ENCODE measurements at regions not wholly inside any gene's neighbourhood (a gene's known extent, or its start where the extent isn't known, plus 50 kb on each side); places are given as distances from the start of the nearest gene placed in this dataset.

DNA sequence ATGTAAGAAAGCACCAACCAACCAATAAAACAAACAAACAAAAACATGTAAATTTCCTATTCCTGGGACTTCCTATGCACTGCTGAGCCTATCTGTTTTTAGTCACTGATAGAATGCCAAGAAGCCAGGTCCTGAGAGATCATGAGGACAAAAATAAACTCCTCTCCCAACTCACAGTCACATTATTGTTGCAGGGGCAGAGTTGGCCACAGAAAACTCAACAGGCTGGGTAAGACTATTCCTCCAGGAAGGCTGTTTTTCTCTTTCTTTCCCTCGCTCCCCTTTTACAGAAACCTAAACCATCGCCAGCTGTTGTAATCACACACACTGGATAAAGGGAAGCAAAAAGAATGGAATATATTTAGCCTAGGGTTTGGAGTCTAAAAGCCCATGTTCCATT is 55.8 kb upstream of the METAP2 start:
- Histone ChIP-seq H3K27me3 (replicated peaks in 1 of 2; ENCODE audit: control insufficient read depth in 2 of 2, insufficient read depth in 2 of 2, low read length in 1 of 2) (no peaks in the 10 kb centered on the region), H3K9ac (ENCODE audit: control insufficient read depth, insufficient read depth, low read length) (no peak overlapping the region), H3K4me2 (ENCODE audit: control insufficient read depth, insufficient read depth) (no peak overlapping the region), H3K9me3 (replicated peaks; ENCODE audit: control insufficient read depth, insufficient read depth, low read length) (no peaks in the 10 kb centered on the region), H3K27ac (ENCODE audit: control insufficient read depth, insufficient read depth) (no peak overlapping the region), H3K4me1 (ENCODE audit: control insufficient read depth, insufficient read depth, low read length) (no peaks in the 10 kb centered on the region), H3K4me3 (no peak overlapping the region), H3K79me2 (ENCODE audit: control insufficient read depth, insufficient read depth, low read length) (no peaks in the 10 kb centered on the region), H2AFZ (ENCODE audit: control insufficient read depth, low read depth, low read length) (no peak overlapping the region), H3K36me3 (ENCODE audit: control insufficient read depth in 2 of 2, insufficient read depth in 2 of 2, low read length in 1 of 2) (no peaks in the 10 kb centered on the region), H4K20me1 (ENCODE audit: control insufficient read depth, insufficient read depth) (no peaks in the 10 kb centered on the region)
- RAD21 ChIA-PET (ENCODE audit: unreplicated experiment) = no interaction called here
- POLR2A ChIA-PET = no interaction called here
- DNase-seq (ENCODE audit: low read depth, low spot score) = no peak
- 44% methylated on average over 2 of the region's 2 CpGs for WGBS (ENCODE audit: insufficient coverage, insufficient replicate concordance, low lambda C conversion rate, missing lambda C conversion rate)
- CTCF ChIA-PET = no interaction called here
- BruUV-seq (replicated peaks) = no TSS peak
- SMC1A ChIA-PET (ENCODE audit: uncharacterized antibody, unreplicated experiment) = no interaction called here
- no peak for FAIRE-seq
- in situ Hi-C loops (cut with MboI) = no loop called here
- ATAC-seq = no peak
- intact Hi-C loops (cut with micrococcal nuclease; ENCODE audit: unreplicated experiment) = no loop called here
- no peak for TF ChIP-seq KLF5 (IDR thresholded peaks at IDR 0.05; ENCODE audit: partially characterized antibody)
- TF ChIP-seq USF1 (IDR thresholded peaks at IDR 0.05; ENCODE audit: borderline replicate concordance, extremely low read length, insufficient read depth, low read depth, low read length) = no peak
- no peak for TF ChIP-seq BRCA1 (IDR thresholded peaks at IDR 0.05; ENCODE audit: low read depth, low read length)
- no peak for TF ChIP-seq WRNIP1 (IDR thresholded peaks at IDR 0.05; ENCODE audit: borderline replicate concordance, low read depth, low read length)
- TF ChIP-seq, protein P1, sequence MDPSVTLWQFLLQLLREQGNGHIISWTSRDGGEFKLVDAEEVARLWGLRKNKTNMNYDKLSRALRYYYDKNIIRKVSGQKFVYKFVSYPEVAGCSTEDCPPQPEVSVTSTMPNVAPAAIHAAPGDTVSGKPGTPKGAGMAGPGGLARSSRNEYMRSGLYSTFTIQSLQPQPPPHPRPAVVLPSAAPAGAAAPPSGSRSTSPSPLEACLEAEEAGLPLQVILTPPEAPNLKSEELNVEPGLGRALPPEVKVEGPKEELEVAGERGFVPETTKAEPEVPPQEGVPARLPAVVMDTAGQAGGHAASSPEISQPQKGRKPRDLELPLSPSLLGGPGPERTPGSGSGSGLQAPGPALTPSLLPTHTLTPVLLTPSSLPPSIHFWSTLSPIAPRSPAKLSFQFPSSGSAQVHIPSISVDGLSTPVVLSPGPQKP (IDR thresholded peaks at IDR 0.05; ENCODE audit: low read depth, low read length) = no peak
- TF ChIP-seq CHD2 (IDR thresholded peaks at IDR 0.05; ENCODE audit: borderline replicate concordance, low read depth, low read length) = no peak
- TF ChIP-seq ESRRA (IDR thresholded peaks at IDR 0.05; ENCODE audit: low read length) = no peak
- no peak for TF ChIP-seq POU2F2 (IDR thresholded peaks at IDR 0.05; ENCODE audit: borderline replicate concordance, low read depth, low read length)
- TF ChIP-seq SUZ12 (IDR thresholded peaks at IDR 0.05; ENCODE audit: unreplicated experiment) = no peak
- no peak for TF ChIP-seq EP300 (IDR thresholded peaks at IDR 0.05; ENCODE audit: borderline replicate concordance in 1 of 2, control insufficient read depth in 1 of 2, low read depth in 2 of 2, low read length in 2 of 2)
- TF ChIP-seq POLR2AphosphoS2 (IDR thresholded peaks at IDR 0.05; ENCODE audit: low read depth, low read length) = no peak
- no peak for TF ChIP-seq IRF4 (IDR thresholded peaks at IDR 0.05; ENCODE audit: low read depth, low read length)
- no peak for TF ChIP-seq GATAD2B (conservative IDR thresholded peaks at IDR 0.05; ENCODE audit: low read depth)
- no peak for TF ChIP-seq CREB1 (IDR thresholded peaks at IDR 0.05; ENCODE audit: low read depth)
- no peak for TF ChIP-seq NBN (IDR thresholded peaks at IDR 0.05)
- TF ChIP-seq CTCF (IDR thresholded peaks at IDR 0.05 in 2 of 3, conservative IDR thresholded peaks at IDR 0.05 in 1 of 3; ENCODE audit: control insufficient read depth in 2 of 3, extremely low read depth in 1 of 3, insufficient read depth in 1 of 3, low read depth in 3 of 3, low read length in 3 of 3) = no peak
- TF ChIP-seq, protein P2, sequence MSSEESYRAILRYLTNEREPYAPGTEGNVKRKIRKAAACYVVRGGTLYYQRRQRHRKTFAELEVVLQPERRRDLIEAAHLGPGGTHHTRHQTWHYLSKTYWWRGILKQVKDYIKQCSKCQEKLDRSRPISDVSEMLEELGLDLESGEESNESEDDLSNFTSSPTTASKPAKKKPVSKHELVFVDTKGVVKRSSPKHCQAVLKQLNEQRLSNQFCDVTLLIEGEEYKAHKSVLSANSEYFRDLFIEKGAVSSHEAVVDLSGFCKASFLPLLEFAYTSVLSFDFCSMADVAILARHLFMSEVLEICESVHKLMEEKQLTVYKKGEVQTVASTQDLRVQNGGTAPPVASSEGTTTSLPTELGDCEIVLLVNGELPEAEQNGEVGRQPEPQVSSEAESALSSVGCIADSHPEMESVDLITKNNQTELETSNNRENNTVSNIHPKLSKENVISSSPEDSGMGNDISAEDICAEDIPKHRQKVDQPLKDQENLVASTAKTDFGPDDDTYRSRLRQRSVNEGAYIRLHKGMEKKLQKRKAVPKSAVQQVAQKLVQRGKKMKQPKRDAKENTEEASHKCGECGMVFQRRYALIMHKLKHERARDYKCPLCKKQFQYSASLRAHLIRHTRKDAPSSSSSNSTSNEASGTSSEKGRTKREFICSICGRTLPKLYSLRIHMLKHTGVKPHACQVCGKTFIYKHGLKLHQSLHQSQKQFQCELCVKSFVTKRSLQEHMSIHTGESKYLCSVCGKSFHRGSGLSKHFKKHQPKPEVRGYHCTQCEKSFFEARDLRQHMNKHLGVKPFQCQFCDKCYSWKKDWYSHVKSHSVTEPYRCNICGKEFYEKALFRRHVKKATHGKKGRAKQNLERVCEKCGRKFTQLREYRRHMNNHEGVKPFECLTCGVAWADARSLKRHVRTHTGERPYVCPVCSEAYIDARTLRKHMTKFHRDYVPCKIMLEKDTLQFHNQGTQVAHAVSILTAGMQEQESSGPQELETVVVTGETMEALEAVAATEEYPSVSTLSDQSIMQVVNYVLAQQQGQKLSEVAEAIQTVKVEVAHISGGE (CRISPR knock-in tag; IDR thresholded peaks at IDR 0.05) = no peak
- no peak for TF ChIP-seq RCOR1 (conservative IDR thresholded peaks at IDR 0.05; ENCODE audit: low read depth, low read length)

All from GM12878 (cell line).